Peyer's patch (tissue), 4 donors: ENCODE measurements at regions not wholly inside any gene's neighbourhood (a gene's known extent, or its start where the extent isn't known, plus 50 kb on each side); places are given as distances from the start of the nearest gene placed in this dataset.

Source experiments
- CTCF ChIP-seq, 6 experiments: fragments of 450-650 bp in 4 of 6; fragments of 200-600 bp in 2 of 6; sonication (generic) in 1 of 6; IDR thresholded peaks; one replicate each; pipeline ENCODE4 v1.5.1; 2017 to 2019; ENCODE audit warnings: antibody characterized with exemption in 6 of 6, mild to moderate bottlenecking in 3 of 6, moderate library complexity in 1 of 6
- POLR2A ChIP-seq, 2 donors: fragments of 450-650 bp; IDR thresholded peaks; one replicate each; pipeline ENCODE4 v1.5.1; 2017; ENCODE audit warnings: antibody characterized with exemption in 2 of 2, mild to moderate bottlenecking in 2 of 2, moderate library complexity in 2 of 2

GRCh38 chr11:91295591-91295990, 929.0 kb upstream of the FAT3 start:
- TF ChIP-seq POLR2A (IDR thresholded peaks at IDR 0.05) (no peak), CTCF (IDR thresholded peaks at IDR 0.05) (no peak)
